GM21619 (cell line): ENCODE measurements at regions not wholly inside any gene's neighbourhood (a gene's known extent, or its start where the extent isn't known, plus 50 kb on each side); places are given as distances from the start of the nearest gene placed in this dataset.
"Not testable (repeated sequence)": the region's sequence is repeated elsewhere in the genome, so short reads cannot be mapped to it uniquely, and the experiment has no call there.

Source experiments
- ATAC-seq: cut with Tn5 transposase; IDR thresholded peaks from one replicate; pipeline ENCODE4 v1.9.1; 2021; ENCODE audit not compliant: unreplicated experiment

DNA sequence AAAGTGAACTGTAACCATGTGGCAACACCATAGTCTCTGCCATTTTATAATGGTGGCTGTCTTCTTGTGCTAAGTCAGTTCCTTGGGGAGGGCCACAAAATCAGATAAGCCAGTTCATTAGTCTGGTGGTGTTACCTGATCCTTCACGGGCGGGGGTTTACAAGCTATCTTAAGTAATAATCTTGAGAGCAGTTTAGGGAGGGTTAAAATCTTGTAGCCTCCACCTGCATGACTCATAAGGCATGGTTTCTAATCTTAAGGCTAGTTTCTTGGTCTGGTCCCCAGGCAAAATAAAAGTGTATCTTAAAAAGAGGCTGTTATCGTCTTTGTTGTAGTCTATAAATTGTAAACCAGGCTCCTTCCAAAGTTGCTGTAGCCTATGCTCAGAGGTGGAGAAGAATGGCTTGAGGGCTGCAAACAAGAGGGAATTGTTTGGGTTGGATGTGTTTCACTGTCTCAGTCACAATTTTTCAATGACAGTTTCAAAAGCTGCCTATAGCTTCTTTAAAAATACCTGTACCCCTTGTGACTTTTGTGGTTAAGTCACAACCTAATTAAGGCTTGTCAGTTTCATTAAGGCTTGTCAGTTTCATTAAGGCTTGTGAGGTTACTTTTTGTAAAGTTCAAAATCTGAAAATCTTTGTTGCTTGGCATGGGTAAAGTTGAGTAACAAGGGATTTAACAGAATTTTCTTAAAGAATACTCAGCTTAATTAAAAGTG lies 135.7 kb downstream of the RPS4Y2 start:
- ATAC-seq: peak; percentile 91

DNA sequence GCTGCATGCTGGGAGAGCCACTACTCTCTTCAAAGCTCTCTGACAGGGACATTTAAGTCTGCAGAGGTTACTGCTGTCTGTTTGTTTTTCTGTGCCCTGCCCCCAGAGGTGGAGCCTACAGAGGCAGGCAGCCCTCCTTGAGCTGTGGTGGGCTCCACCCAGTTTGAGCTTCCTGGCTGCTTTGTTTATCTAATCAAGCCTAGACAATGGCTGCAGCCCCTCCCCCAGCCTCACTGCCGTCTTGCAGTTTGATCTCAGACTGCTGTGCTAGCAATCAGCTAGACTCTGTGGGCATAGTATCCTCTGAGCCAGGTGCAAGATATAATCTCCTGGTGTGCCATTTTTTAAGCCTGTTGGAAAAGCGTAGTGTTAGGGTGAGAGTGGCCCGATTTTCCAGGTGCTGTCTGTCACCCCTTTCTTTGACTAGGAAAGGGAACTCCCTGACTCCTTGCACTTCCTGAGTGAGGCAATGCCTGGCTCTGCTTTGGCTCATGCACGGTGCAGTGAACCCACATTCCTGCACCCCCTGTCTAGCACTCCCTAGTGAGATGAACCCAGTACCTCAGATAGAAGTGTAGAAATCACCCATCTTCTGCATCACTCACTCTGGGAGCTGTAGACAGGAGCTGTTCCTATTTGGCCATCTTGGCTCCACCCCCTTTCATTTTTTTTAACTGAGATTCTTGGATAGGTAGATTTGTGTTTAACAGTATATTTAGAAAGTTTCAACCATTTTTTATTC lies 169.6 kb downstream of the RPS4Y2 start:
- not testable (repeated sequence) for ATAC-seq

DNA sequence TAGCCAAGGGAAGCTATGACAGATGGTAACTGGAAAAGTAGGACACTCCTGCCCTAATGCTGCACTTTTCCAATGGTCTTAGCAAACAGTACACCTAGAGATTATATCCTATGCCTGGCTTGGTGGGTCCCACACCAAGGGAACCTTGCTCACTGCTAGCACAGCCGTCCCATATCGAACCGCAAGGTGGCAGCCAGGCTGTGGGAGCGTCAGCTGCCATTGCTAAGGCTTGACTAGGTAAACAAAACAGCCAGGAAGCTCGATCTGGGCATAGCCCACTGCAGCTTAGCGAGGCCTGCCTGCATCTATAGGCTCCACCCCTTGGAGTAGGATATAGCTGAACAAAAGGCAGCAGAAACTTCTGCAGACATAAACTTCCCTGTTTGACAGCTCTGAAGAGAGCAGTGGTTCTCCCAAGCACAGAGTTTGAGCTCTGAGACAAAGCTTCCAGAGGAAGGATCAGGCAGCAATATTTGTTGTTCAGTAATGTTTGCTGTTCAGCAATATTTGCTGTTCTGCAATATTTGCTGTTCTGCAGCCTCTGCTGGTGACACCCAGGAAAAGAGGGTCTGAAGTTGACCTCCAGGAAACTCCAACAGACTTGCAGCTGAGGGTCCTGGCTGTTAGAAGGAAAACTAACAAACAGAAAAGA lies 173.9 kb downstream of the RPS4Y2 start:
- no peak for ATAC-seq

DNA sequence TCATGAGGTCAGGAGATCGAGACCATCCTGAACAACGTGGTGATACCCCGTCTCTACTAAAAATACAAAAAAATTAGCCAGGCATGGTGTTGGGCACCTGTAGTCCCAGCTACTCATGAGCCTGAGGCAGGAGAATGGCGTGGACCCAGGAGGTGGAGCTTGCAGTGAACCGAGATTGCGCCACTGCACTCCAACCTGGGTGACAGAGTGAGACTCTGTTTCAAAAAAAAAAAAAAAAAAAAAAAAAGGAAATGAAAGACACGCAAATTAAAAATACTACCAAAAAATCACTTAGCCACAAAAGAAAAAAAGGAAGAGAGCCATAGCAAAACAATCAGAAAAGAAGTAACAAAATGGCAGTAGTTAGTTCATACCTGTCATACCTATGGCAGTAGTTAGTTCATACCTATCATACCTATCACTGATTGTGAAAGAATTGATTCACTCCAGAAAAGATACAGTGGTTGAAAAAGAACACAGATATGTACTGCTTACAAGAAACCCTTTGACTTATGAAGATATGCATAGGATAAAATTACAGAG lies 180.9 kb downstream of the RPS4Y2 start:
- ATAC-seq: not testable (repeated sequence)

DNA sequence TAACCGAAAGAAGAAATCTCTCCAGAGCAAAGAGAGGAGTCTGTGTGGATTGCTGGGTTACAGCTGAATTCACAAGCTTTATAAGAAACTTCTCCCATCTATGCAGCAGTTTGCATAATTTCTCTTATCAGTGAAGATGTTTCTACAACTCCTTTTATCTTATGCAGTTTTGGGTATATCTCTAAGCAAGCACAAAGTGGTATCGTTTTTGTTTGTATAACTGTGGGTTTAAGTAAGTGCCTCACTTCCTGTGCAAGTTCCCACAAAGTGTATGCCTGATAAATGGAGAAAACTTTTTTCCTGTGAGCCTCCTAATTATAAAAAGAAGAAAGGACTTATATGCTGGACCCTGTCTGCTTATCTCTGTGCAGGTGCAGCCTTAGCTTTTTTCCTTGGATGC lies 205.6 kb downstream of the RPS4Y2 start:
- ATAC-seq: no peak

DNA sequence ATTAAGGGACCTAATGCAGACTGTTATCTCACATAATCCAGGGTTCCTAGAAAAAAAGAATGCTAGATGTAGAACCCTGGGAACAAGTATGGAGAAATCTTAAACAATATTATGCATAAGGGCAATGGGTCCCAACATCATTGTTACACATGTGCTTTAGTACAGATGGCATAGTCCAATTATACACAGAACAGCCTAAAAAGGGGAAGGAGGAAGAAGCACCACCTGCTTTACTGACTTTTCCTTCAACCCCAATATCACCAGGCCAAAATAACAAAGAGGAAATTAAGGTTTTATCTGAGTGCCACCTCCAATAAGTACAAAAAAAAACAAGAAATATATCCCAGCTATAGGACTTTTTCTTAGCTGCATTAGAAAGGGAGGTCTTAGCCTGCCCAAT lies 211.9 kb downstream of the RPS4Y2 start:
- ATAC-seq: no peak

DNA sequence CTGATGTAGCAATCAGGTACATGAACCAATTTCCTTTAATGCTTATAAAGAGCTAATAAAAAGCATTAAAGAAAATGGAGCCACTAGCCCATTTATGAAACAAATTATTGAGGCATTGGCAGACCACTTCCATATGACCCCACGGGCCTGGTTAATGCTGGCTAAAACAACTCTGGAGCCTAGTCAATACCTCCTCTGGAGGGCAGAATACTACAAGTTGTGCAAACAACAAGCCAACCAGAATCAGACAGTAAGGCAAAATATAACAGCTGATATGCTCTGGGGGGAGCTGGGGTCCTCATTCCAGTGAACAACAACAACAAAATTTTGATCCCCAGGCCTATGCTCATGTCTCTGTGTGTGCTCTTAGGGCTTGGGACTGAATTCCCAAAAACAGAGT lies 212.3 kb downstream of the RPS4Y2 start:
- ATAC-seq: no peak

DNA sequence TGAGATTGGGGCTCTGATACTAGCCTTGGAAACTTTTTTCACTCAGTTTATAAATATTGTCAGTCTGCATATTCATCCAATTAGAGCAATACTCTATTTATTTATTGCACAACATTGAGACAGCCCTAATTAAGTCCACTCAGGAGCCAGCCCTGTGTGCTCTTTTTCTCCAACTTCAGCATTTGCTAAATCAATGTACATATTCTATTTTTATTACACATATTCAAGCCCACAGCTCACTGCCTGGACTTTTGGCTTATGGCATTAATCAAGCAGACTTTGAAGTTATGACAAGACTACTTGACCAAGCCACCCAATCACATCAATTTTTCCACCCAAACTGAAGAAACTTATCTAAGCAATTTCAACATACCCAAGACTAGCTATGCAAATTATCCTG lies 215.5 kb downstream of the RPS4Y2 start:
- ATAC-seq: no peak

DNA sequence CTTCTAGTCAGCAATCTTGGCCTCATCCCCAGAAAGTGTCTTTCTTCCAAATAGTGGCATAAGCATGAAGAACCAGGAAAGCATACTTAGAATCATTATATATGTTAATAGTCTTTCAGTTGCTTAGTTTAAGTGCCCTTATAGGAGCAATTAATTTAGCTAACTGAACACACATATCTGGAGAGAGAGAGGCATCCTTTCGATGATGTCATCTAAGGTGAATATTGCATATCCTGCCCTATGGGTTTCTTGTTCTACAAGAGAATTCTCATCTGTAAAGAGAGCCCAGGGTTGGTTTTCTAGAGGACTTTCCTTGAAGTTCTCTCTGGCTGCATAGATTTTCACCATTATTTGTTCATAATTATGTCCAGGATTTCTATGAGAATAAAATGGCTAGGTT lies 230.1 kb downstream of the RPS4Y2 start:
- ATAC-seq: no peak

DNA sequence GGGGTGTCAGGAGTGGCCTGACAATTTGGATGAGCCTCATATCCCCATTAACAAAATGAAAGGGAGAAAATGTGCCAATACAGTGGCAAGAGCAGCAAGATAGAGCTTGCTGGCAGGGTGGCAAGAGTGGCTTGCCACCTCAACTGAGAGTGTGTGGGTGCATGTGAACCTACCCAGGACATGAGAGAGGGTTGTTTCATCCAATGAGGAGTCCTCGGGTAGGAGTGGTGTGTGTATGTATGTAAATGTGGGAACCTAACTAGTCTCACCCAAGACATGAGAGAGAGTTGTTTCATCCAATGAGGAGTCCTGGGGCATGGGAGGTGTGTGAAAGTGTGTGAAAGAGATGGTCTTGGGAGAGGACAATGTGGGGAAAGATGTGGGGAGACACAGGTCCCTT lies 234.2 kb downstream of the RPS4Y2 start:
- ATAC-seq: no peak

DNA sequence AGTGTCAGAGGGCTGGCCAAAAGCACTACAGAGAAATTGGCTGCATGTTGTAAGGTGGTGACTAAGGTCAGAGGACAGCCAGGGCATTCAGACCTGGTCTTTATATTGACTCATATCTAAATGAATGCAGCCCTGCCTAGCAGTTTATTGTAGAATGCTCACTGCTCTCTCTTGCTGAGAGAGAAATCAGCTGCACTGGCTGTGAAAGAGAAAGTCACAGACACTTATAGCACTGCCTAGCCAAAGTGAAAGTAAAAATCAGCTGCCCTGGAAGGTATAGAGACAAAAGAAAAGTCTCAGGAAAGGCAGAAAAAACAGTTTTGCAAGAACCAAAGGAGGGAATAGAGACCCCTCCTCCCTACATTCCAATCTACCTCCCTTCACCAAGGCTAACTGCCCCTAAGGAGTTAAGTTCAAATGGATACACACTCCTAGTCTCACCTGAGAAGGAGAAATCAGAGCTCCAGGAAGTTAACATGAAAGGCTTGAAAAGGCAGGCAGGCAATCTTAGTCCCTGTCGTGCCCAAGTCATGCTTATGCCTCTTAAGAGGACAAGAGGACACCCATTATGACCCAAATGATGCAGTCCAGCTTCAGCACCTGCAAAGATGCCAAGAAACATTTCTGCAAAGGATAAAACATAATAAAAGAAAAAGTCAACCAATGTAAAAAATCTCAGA lies 235.1 kb downstream of the RPS4Y2 start:
- peak; percentile 98 for ATAC-seq

DNA sequence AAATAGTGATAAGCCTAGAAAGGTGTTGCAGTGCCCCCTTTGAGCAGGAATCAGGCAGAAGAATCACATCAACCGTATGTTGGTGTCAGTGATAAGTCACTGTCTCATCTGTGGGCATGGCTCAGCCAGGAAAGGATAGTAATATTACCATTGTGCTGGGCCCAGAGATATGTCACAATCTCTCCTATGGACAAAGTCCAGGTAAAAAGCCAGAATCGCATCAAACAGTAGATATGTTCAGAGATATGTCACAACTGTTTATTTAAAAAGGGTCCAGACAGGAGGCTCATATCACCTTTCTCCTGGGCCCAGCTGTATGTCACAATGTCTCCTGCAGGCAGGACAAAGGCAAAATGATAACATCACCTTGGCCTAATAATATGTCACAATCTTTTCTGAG lies 241.4 kb downstream of the RPS4Y2 start:
- ATAC-seq: no peak

DNA sequence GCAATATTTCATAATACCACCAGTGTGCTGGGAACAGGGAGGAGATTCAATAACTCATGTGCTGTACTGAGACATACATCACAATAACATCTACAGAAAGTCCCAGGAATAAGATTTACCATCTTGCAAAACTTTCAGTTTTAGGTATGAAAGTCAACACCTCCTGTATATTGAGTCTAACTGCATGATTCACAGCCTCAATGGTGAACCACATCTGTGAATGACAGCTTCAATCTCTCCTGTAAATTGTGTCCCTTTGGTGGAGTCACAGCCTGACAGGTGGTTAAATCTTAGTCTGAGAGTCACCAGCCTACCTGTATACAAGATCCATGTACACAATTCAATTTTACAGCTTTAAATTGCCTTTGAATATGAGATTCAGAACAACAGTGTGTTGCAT lies 242.1 kb downstream of the RPS4Y2 start:
- ATAC-seq: no peak

DNA sequence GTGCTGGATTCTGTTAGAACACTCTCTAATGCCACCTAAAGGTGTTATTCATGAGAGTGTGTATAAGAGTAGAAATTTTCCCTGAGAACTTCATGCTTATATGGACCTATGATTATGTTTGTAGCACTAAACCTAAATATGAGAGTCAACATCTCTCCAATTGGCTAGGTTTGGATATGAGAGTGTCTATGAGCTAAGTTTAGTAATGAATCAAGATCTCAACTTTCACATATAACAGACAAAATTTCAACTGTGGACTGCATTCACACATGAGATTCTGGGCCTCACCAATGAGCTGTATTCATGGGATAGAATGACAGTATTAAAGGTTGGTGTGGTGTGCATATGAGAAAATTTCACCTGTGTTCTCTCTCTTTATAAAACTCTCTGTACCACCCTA lies 242.6 kb downstream of the RPS4Y2 start:
- ATAC-seq: no peak

DNA sequence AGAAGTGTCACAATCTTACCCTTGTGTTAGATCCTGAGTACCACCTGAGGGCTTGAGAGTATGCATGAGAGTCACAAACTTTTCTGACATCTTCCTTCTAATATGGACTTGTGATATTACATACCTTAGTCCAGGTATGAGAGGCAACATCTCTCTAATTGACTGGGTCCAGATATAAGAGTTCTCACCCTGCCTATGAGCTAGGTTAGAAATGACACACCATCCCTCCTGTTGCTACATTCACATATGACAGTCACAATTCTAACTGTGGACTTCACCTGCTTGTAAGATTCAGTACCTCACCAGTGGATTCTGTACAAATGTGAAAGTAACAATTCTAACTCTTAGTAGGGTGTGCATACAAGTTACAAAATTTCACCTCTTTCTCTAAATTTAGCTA lies 245.2 kb downstream of the RPS4Y2 start:
- no peak for ATAC-seq

DNA sequence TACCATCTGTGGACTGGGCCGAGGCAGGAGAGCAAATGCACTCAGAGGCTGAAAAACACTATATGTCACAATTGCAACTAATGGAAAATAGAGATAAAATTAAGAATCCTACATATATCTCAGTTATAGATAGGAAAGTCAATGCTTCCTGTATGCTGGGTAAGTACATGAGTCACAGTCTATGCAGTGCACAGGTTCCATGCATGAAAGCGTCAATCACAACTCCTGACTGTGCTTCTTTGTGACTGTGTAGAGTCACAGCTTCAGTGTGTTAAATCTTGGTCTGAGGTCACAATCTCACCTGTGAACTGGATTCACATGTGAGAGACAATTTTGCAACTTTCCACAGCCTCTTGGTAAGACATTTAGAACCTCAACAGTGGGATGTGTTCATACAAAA lies 247.2 kb downstream of the RPS4Y2 start:
- ATAC-seq: no peak

DNA sequence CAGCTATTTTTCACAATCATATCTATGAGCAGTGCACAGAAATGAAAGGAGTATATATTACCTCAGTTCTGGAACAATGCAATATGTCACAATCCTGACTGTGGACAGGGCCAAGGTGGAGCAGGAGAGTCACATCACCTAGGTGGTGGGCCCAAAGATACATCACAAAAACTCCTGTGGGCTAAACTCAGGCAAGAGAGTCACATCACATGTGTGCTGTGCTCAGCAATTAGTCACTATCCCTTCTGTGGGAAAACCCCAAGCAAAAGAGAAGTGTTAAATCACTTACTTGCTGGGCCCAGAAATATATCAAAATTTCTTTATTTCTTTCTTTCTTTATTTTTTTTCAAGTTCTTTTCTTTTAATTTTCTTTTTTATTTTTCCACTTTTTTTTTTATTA lies 249.6 kb downstream of the RPS4Y2 start:
- ATAC-seq: no peak

DNA sequence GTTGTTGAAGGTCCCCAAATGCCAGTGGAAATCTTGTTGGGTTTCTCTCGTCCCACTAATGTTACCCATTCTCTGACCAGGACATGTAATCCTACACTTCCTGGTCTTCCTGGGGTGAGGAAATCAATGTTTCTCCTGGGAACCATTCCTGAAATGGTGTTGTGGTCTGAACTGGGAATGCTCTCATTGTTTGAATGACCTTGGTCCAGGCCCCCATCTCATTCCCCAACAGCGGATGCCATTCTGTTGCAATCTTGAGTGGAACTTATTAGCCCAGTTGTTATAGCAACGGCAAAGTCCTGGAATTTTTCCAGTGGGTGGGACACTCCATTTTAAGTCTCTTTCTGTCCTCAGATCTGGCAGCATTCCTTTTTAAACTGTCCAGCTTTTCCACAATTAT lies 265.9 kb downstream of the RPS4Y2 start:
- ATAC-seq: no peak

DNA sequence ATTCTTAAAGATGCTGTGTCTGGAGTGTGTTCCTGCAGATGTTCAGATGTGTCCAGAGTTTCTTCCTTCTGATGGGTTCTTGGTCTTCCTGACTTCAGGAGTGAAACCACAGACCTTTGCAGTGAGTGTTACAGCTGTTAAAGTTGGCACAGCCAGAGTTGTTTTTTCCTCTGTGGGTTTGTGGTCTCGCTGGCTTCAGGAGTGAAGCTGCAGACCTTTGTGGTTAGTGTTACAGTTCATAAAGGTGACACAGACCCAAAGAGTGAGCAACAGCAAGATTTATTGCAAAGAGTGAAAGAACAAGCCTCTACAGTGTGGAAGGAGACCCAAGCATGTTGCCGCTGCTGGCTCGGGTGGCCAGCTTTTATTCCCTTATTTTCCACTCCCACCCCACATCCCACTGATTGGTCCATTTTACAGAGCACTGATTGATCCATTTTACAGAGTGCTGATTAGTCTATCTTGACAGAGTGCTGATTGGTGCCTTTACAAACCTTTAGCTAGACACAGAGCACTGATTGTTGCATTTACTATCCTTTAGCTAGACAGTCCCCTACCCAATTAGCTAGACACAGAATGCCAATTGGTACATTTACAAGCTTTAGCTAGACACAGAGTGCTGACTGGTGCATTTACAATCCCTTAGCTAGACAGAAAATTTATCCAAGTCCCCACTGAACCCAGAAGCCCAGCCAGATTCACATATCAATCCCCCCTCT lies 266.6 kb downstream of the RPS4Y2 start:
- ATAC-seq: no peak

DNA sequence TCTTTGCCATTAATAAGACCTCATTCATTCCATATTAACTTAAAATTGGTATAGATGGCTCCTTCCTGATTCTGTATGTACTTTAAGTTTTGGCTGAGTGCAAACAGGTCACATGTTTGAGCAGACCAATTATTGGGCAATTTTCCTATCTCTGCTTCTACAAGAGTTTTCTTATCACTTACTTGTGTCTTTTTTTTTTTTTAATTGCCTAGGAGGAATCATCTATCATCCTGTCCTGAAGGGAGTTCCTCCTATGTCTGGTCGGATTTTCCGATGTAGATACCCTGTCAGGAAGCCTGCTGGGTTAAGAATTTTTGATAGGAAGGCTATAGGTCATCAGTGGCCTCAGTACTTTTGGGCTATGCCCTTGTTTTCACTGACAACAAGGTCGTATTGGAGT lies 268.0 kb downstream of the RPS4Y2 start:
- ATAC-seq: no peak

DNA sequence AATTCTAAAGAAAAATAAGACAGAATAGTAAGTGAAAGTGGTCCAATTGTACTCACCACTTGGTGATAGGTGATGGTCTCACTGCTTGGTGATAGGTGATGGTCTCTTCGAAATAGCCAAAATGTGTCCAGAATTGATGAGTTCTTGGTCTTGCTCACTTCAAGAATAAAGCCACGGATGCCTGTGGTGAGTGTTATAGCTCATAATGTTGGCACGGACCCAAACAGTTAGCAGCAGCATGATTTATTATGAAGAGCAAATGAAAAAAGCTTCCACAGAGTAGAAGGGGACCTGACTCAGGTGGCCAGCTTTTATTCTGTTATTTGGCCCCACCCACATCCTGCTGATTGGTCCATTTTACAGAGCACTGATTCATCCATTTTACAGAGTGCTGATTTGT lies 272.6 kb downstream of the RPS4Y2 start:
- ATAC-seq: no peak
